ENCODE measurements at regions not wholly inside any gene's neighbourhood (a gene's known extent, or its start where the extent isn't known, plus 50 kb on each side); places are given as distances from the start of the nearest gene placed in this dataset.

DNA sequence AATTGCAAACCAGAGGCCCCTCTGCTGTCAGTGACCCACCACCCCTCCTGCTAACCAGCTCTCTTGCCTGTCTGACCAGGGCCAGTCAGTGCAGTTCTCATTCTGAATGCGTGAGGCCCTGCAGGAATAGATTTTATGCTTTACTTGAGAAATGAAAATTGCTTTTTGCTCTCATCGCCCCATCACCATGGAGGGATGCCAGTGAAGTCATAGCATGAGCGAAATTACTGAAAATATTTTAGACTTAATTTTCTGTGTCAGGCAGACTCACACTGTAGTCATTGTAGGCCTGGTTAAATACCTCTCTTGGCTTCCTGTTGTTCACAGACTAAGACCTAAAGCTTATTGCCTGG lies 490.5 kb upstream of the CDH5 start:
- DNase-seq = no peak

DNA sequence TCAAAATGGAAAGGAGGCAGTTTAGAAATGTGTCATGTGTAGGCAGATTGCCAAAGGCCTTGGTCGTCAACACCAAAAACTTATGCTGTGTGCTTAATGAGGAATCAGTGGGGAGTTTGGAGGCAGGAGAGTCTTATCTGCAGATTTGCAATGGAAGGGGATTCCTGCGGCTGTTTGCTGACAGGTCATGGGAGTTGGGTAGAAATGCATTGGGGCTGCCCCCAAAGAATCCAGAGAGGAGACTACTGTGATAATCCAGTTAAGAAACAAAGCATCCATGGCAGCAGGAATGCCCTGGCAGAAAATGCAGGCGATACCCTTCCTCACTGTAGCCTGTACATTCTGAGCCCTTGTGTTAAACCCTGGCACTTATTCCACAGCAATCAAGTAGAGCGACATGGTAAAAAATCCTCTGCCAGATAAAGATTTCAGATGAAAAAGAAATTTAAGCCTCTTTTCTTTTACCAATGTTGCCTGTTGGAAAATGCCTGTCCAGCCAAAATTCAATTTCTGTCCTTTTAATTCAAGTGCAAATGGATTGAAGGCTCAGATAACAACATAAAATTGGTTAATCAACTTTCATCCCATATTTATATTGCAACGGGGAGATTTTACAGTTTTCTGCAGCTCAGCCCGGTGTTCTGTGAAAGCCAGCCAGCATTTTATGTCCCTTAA lies 491.0 kb upstream of the CDH5 start:
- DNase-seq = no peak

DNA sequence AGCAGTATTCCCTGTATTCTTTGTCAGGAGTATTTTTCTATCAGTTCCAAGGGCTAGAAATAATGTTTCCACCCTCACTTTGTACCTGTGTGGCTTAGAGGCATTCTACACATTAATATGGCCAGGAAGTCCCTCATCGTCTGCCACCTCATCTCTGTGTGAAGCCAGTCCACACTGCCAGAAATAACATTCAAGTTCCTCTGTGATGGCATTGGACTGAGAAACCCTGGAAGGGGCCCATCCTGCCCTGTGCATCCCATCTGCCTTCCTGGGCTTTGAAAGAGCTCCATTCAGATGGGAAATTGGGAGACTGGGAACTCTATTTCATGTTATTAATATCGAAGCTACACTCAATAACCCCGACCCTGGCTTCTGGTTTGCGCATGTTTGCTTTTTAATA lies 497.2 kb upstream of the CDH5 start:
- no peak for DNase-seq

DNA sequence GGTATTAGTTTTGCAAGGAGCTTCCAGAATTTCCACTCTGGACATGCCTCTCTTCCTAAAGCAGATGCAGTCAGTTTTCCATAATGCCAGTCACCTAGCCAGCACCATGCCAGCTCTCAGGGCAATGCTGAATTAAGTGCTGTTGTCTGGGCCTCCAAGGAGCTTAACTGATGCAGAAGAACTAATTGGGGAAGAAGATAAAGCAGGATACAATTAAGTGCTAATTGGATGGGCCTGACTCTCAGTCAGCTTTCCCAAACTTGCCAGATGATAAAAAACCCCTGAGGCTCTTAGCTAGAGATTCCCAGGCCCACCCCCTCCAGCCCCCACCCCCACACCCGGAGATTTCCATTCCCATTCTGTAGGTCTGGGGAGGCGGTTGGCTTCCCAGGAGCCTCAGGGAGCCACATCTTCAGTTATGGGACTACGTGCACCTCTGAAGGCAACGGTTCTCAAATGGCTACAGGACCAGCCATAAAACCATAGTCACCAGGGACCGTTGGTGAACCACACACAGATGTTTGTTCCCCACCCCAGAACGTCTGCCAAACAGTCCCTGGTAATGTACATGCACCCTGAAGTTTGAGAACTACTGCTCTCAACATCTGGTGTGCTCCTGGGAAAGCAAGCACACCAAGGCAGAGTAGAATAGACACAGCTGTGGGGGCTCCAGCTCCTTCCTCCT lies 499.1 kb upstream of the CDH5 start:
- DNase-seq = no peak

DNA sequence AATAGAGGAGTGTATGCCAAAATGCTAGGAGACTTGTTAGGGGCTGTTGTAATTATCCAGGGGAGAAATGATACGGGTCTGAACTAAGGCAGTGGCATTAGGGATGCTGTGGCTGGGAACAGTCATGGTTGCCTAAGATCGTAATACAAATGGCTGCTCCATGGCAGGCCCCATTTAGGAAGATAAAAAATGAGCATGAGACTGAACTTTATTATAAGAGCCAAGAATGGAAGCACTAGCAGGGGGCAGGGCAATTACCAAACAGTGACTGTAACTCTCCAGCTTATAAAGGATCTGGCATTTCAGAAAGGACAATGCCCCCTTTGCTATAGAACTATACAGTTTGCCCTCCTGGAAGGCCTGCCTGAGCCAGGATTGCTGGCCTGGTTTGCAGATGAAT lies 503.3 kb upstream of the CDH5 start:
- DNase-seq = no peak

DNA sequence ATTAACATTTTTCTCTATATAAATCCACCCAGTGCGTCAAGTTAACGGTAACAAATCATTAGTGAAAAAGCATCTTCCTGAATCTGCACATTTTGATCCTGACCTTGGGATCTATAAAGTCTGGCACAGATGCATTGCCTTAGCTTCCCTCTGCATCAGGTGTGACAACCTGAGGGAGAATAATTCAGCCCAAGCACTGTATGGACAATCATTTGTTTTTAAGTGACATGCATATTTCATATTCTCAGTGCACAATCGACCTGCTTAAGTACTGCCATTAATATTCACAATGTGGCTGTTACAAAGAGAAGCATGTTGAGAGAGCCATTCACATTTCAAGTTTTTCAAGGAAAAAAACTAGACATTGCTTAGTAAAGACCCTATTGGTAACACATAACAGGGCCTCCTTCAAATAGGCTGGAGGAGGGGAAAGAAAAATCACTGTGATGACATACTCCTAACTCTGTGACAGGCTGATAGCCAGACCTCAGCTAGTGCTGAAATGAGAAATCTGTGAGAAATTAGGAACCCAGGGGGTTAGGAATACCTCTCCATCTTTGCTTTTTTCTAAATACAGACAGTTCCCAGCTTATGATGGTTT lies 505.3 kb upstream of the CDH5 start:
- no peak for DNase-seq

DNA sequence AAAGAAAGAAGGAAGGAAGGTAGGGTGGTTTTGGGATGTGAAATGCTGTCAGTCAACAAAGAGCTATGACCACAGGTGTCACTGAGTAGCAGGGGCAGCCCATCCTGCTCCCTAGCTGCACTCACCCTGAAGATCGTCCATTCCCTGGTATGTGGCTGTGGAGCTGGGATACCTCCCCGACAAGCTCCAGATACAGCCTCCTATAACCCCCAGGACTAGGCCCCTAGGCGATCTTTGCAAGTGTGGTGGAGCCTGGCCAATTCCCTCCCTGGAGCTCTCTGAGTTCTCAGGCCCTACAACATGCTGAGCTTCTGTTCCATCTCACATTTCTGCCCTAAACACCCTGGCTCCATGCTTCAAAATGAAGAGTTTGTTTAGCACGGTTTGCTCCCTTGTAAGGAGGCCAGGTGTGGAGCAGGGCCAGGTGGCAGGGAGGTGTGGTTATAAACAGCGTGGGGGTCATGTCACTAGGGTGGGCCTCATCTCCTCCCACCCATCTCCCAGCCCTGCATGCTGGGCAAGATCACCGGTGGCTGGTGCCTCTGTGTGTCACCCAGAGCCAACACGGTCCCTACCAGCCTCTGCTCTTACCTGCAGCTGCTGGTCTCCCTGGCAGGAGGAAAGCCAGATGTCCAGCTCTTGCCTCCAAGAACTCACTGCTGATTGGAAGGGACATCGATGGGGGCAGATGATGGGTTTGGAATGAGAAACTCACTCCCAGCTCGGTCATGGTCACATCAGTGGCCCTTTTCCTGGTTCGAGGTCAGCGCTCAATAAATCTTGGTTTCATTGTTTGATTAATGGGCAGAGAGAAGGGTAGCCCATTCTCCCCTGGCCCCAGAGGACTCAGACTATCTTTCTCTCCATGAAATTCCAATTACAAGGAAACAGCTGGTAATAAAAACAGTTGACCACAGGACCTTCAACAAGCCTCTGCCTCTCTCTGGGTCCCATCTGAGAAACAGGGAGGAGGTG lies 511.0 kb upstream of the CDH5 start:
- DNase-seq = no peak

DNA sequence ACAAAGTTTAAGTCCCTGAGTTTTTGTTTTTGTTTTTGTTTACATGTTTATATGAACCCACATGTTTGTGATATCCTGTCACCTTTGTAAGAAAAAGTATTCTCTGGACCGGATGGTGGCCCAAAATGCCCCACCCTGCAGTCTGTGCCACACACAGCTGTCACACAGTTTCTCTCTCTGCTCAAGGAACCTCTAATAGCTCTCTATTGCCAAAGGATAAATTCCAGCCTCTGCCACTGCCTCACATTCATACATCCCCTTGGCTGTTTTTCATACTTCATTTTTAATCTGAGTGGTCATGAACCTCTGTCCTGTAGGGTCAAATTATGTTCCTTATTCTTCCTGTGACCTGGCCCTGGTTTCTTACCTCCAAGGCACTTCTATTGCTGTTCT lies 520.3 kb upstream of the CDH5 start:
- no peak for DNase-seq

DNA sequence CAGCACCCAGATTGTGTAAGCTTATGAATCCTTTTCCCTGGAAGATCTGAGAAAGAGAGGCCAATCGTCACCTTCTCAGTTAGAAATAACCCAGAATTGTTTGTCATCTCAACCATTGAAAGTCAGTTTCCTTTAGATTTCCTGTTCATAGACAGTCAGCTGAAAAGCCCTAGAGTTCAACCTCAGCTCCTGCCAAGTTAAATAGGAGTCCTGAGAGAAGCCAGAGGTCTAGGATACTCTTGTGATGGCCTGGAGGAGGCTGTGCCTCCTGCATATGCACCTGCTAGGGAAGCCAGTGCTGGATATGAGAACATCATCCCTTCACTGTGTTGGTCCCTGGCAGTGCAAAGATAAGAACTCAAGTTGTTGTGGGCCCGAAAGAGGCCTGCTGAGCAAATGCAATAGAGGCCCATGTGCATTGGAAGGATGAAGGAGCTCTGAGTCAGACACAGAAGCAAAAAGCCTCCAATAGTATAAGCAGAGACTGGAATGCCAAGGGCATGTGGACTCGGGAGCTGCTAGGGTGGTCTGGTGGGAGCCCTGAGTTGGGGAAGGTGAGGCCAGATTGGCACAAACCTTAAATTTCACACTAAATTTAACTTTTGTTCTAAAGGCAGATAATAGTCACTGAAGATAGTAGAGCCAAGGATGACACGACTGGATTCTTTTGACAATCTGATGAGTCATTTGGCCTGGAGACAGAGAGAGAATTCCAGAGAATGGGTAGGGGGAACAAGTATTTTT lies 520.9 kb upstream of the CDH5 start:
- no peak for DNase-seq

DNA sequence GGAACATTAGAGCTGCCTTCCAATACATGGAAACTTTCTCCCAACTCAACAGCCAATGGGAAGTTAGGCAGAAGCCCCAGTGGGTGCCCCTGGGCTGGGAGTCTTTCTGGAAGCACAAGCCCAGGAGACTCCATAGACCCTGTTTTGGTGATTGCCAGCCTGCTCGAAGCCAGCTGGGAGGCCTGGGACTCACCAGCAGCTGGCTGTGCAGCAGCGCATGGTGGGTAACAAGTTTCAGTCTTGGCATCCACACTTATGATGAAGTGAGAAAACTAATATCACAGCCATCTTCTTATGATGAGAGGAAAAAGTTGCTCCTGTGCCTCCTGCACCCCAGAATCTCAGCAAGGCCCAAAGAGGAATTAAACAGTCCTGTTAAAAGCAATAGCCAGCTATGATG lies 522.5 kb upstream of the CDH5 start:
- DNase-seq = no peak

DNA sequence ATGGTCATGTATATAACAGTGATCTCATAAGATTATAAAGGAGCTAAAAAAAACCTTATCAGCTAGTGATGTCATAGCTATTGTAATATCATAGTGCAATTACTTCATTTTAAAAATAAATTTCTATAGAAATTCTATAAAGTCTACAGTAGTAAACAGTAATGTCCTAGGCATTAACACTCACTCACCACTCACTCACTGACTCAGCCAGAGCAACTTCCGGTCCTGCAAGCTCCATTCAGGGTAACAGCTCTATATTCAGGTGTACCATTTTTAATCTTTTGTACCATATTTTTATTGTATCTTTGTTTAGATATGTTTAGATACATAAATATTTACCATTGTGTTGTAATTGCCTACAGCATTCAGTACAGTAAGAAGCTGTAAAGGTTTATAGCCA lies 524.4 kb upstream of the CDH5 start:
- DNase-seq = no peak

DNA sequence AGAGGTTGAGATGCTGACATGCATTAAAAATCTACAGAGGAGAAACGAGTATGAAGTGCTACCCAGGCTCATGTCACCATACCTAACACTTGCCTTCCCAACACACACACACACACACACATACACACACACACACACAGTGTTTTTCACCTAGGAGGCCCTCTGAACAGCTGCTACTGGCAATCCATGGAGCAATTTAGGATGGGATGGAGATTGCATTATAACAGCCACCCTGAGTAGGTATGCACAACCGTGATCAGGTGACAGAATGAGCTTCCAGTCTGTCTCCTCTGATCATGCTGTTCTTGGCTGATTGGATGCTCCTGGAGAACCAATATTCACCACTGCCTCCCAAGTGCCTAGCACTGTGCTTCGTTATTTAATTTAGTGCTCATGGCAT lies 528.5 kb upstream of the CDH5 start:
- no peak for DNase-seq

DNA sequence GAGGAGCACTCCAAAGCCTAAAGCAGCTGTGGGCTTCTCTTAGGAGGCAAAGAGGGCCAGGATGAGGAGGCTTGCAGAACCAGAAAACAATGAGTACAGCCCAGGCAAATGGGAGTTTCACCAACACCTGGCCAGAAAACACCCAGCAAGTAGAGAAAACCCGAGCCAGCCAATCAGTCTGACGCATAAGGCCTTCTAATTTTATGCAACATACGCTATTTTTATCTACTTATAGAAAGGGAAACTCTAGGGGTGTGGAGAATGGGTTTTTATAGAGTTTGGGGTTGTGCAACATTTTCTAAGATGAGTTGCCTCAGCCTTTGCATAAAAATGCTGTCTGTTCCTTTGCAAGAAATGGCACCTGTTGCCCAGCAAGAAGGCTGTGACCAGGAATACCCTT lies 529.0 kb upstream of the CDH5 start:
- DNase-seq = no peak

DNA sequence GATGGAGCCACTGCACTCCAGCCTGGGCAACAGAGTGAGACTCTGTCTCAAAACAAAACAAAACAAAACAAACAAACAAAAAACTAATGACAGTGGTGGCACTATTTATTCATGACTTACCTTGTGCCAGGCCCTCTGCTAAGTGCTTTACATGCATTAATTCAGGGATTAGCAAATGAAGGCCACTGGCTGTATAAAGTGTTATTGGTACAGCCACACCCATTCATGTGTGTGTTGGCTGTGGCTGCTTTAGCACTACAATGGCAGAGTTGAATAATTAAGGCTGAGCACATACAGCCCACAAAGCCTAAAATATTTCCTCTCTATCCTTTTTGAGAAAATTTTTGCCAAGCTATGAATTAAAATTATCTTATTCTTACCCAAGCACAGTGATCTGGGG lies 531.8 kb upstream of the CDH5 start:
- no peak for DNase-seq

DNA sequence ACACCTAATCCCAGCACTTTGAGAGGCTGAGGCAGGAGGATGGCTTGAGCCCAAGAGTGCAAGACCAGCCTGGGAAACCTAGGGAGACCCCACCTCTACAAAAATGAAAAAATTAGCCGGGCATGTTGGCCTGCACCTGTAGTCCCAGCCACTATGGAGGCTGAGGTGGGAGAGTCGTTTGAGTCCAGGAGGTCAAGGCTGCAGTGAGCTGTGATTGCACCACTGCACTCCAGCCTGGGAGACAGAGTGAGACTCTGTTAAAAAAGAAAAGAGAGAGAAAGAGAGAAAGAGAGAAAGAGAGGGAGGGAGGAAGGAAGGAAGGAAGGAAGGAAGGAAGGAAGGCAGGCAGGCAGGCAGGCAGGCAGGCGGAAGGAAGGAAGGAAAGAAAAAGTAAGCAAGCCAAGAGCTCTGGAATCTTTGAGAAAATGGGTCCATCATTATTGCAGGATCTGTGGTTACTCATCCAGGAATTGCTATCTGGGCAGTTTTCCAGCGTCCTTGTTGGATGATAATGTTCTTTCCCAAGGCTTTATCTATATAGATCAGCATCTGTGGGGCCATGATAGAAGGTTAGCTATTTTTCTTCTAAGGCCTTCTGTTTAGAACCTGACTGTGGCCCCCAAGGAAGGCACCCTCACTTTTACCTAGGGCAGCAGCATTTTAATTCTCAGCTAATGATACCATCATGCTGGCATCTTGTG lies 533.2 kb upstream of the CDH5 start:
- no peak for DNase-seq

DNA sequence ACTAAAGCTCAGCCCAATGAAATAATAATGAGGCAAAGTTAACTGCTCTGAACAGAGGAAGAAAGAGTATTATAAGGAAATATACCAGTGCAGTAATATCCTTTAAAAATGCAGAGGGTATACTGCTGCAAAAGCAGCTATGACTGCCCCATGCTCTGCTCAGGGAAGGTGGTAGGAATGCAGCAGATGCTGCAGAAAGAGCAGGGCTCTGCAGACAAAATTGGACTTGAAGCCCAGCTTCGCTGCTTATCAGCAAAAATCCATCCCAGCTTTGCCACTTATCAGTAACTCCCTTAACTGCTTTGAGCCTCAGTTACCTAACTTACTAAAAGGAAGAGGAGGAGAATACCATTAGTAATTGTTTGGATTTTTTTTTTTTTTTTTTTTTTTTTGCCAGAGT lies 533.8 kb upstream of the CDH5 start:
- DNase-seq = no peak

DNA sequence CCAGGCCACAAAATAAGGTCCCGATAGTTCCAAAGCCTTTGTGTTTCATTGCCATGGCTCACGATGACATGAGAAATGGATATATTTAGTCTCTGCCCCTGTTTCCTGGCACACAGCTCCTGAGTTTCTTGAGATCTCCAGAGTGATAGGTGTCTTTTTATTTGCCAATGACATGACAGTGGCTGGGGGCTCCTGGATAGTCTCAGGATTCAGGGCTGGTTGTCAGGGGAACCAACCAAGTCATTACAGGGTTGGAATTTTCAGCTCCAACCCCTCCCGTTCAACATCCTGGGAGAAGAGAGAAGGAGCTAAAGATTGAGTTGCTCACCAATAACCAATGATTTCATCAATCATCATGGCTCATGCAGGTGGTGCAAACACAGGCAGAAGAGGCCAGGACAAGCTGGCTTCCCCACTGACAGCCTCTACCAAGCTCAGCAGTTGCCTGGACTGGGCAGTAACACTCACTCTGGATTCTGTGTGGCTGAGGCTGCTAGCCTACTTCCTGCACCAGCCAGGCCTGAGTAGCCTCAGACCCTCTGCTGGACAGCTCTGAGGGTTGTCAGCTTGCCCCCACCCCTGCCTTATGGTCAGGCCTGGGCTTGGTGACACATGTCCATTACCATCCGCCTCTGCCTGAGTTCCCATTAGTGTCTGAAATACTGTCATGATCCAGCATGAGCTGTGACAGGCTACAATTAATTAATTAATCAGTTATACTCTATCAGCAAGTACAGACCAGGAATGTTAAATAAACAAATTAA lies 534.4 kb upstream of the CDH5 start:
- DNase-seq = no peak

DNA sequence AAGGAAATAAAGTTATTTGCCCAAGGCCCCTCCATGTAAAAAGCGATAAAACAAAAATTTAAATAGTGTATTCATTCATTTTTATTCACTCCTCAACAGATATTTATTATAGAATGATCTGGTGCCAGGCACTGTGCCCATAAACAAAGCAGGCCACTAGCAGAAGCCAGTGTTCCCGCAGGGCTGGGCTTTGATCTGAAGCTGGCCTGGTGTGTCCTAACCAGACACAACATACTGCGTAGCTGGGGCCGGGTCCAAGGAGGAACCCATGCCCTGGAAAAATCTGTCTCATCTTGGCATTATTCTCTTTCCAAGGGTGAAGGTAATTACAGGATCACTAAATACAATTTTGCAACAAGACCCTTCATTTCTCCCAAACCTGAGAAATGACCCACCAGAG lies 537.4 kb upstream of the CDH5 start:
- no peak for DNase-seq

DNA sequence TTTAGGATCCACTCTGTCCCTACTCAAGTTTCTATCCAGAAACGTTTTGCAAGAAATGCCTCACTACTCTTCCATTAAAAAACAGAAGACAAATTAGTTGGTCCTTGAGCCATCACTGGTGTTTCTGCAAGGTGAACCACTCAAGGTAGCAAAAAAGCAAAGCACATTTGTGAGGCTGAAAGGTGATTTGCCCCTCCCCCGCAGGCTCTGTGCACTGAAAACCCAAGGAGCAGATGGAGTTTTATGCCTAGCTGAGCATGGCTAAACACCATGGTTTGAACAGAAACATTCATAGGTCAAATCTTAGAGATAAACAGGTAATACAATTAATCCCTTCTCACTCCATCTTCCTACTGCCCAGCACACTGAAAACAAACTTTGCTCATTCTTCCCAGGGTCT lies 538.2 kb upstream of the CDH5 start:
- DNase-seq = no peak

DNA sequence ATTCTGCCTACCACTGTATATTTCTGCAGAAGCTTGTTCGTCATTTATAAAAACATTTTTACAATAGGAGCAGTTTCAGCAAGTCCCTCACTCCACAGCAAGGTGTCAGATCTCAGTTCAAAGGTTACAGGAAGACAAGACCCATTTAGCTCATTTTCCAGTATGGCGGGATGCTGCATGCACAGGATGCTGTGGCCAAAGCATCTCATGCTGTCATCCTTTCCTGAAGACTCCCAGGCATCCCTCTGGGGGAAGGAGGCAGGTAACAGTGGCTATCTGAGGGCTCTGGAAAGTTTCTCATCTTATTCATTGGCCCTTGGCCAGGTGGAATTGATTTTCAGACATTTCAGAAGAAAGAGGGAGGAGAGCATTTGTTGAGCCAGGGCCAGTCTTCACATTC lies 539.3 kb upstream of the CDH5 start:
- no peak for DNase-seq

DNA sequence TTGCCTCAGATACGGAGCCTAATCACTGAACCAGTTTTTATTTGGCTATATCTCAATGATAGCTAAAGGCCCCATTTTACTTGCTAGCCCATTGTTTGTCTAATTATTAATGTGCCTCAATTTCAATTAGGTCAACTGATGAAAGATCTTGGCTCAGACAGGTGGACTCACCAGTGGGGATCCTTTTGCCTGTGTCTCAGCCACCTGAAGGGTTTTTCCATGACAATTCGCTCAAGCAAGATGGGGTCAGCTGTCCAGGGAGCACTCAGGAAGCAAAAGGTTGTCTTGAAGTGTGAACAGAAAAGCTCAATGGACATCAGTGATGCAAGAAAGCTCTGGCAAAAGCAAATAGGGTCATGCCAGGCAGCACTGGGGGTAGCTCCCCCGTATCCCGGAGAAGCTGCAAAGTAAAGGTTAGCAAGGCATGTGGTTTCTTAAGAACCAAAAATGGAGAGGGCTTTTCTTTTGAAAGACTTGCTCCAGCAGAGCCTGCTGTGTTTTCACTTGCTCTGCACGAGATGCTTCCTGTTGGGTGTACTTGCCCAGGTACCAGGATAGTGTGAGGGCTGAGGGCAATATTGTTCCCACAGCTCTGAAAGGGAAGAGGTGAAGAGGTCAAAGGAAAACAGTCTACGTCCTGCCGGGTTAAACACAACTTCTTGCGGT lies 541.2 kb upstream of the CDH5 start:
- DNase-seq = no peak

All from T1000 (cell line).